Endothelial cell of umbilical vein (primary cell): ENCODE measurements at regions not wholly inside any gene's neighbourhood (a gene's known extent, or its start where the extent isn't known, plus 50 kb on each side); places are given as distances from the start of the nearest gene placed in this dataset.

Source experiments
- BruUV-seq: library from RNA; stranded (reverse); fragments of 400-500 nt; replicated peaks from 2 replicates; lab custom pipeline; 2021; lab: Mats Ljungman, UMichigan
- CTCF ChIA-PET: fragments of 300-600, 350-600 bp; sonication (Branson Sonifier 250); formaldehyde crosslinking; loops from one replicate; lab custom pipeline; 2021; ENCODE audit warnings: antibody characterized with exemption, inconsistent platforms; lab: Charles Lee
- POLR2A ChIA-PET: fragments of 300-600, 350-600 bp; sonication (Branson Sonifier 250); formaldehyde crosslinking; loops from one replicate; lab custom pipeline; 2021; ENCODE audit warnings: antibody characterized with exemption, inconsistent platforms; lab: Charles Lee
- DNase-seq: peaks from one replicate; pipeline ENCODE4 v3.0.0-alpha.2; 2011; ENCODE audit warnings: low read depth, low spot score
- FAIRE-seq: peaks from 2 replicates; lab custom pipeline; 2011; peaks lifted over from hg19 to GRCh38; lab: Jason Lieb, UNC
- H2AFZ ChIP-seq: 2 replicates; pipeline ENCODE4 v1.6.0; 2012; ENCODE audit warnings: low read depth, low read length, control low read depth, inconsistent platforms
- H3K27ac ChIP-seq: 2 replicates; pipeline ENCODE4 v1.5.1; 2011; ENCODE audit warnings: low read depth, mild to moderate bottlenecking, control low read depth, low read length, moderate library complexity; ENCODE audit not compliant: insufficient read depth
- H3K27me3 ChIP-seq, 2 experiments: 2 replicates each; pipeline versions ENCODE4 v1.6.0 to v1.6.1; 2011; ENCODE audit warnings: low read length in 2 of 2, mixed read lengths in 1 of 2; ENCODE audit not compliant: control insufficient read depth in 2 of 2, insufficient read depth in 2 of 2
- H3K36me3 ChIP-seq, 2 experiments: 2 replicates in 1 of 2; 3 replicates in 1 of 2; pipeline ENCODE4 v1.5.1; 2011; ENCODE audit warnings: low read length in 2 of 2, mild to moderate bottlenecking in 1 of 2, moderate library complexity in 1 of 2; ENCODE audit not compliant: control insufficient read depth in 2 of 2, insufficient read depth in 2 of 2; ENCODE audit errors: extremely low read depth in 1 of 2
- H3K4me1 ChIP-seq: 3 replicates; pipeline ENCODE4 v1.5.1; 2011; ENCODE audit warnings: mild to moderate bottlenecking, low read length; ENCODE audit not compliant: control insufficient read depth, insufficient read depth; ENCODE audit errors: extremely low read depth
- H3K4me2 ChIP-seq: 2 replicates; pipeline ENCODE4 v1.6.1; 2011; ENCODE audit warnings: low read length, control low read depth, mixed read lengths; ENCODE audit not compliant: insufficient read depth
- H3K4me3 ChIP-seq, 3 experiments: fragments of 200-600 bp in 1 of 3; sonication (generic), shearing (Covaris generic) in 1 of 3; replicated peaks in 1 of 3; 2 replicates each; pipeline ENCODE4 v1.5.1; 2011 to 2016; ENCODE audit warnings: control low read depth in 3 of 3, low read length in 3 of 3, mild to moderate bottlenecking in 2 of 3, inconsistent platforms in 1 of 3, low read depth in 1 of 3, moderate library complexity in 1 of 3; ENCODE audit not compliant: insufficient read depth in 1 of 3
- H3K79me2 ChIP-seq: 2 replicates; pipeline ENCODE4 v1.6.0; 2012; ENCODE audit warnings: low read length, inconsistent platforms; ENCODE audit not compliant: control insufficient read depth, insufficient read depth
- H3K9ac ChIP-seq: replicated peaks from 2 replicates; pipeline ENCODE3; 2011; ENCODE audit warnings: low read length, control low read depth; ENCODE audit not compliant: insufficient read depth; ENCODE audit errors: extremely low read depth
- H3K9me1 ChIP-seq: replicated peaks from 3 replicates; pipeline ENCODE4 v1.6.0; 2011; ENCODE audit warnings: mild to moderate bottlenecking, low read length; ENCODE audit not compliant: control insufficient read depth, insufficient read depth; ENCODE audit errors: extremely low read depth
- H3K9me3 ChIP-seq: replicated peaks from 2 replicates; pipeline ENCODE4 v1.5.1; 2012; ENCODE audit warnings: low read length, inconsistent platforms; ENCODE audit not compliant: control insufficient read depth, insufficient read depth
- H4K20me1 ChIP-seq: replicated peaks from 2 replicates; pipeline ENCODE3; 2011; ENCODE audit warnings: mild to moderate bottlenecking, low read length; ENCODE audit not compliant: control insufficient read depth, insufficient read depth; ENCODE audit errors: extremely low read depth
- EZH2 ChIP-seq: IDR thresholded peaks from 2 replicates; pipeline ENCODE4 v1.6.1; 2012; ENCODE audit warnings: borderline replicate concordance, low read depth, mild to moderate bottlenecking, moderate library complexity, low read length, inconsistent platforms; ENCODE audit not compliant: severe bottlenecking
- FOS ChIP-seq: IDR thresholded peaks from 2 replicates; pipeline ENCODE4 v1.6.1; 2011; ENCODE audit warnings: mild to moderate bottlenecking, low read length, moderate library complexity, borderline replicate concordance; ENCODE audit not compliant: insufficient read depth
- GATA2 ChIP-seq: IDR thresholded peaks from 2 replicates; pipeline ENCODE4 v1.7.0; 2011; ENCODE audit warnings: low read depth, mild to moderate bottlenecking, moderate library complexity, mixed read lengths, low read length; ENCODE audit not compliant: insufficient read length, insufficient read depth
- JUN ChIP-seq: IDR thresholded peaks from 2 replicates; pipeline ENCODE4 v1.6.1; 2011; ENCODE audit warnings: borderline replicate concordance, low read depth; ENCODE audit not compliant: insufficient read length, insufficient read depth
- MYC ChIP-seq: IDR thresholded peaks from one replicate; pipeline ENCODE4 v1.6.1; 2011; ENCODE audit warnings: mild to moderate bottlenecking, low read depth, low read length
- POLR2A ChIP-seq: IDR thresholded peaks from 2 replicates; pipeline ENCODE4 v1.6.1; 2012; ENCODE audit warnings: low read depth, mild to moderate bottlenecking, control low read depth, low read length
- POLR2AphosphoS5 ChIP-seq: IDR thresholded peaks from 2 replicates; pipeline ENCODE4 v1.6.1; 2012; ENCODE audit warnings: low read depth, mild to moderate bottlenecking, control low read depth, low read length, moderate library complexity; ENCODE audit not compliant: insufficient read depth
- dilution Hi-C: fragments of 300-500 bp; cut with MboI; formaldehyde crosslinking; loops from one replicate; pipeline ENCODE4 v1.15.0; 2019; ENCODE audit warnings: low sequenced_read_pairs; ENCODE audit not compliant: extremely low pct_ligation_motif_present
- intact Hi-C: fragments of 100-400 bp; cut with micrococcal nuclease; formaldehyde crosslinking; loops from one replicate; pipeline ENCODE4 v1.10.0; 2022
- TF ChIP-seq, protein P1 (sequence below), 2 donors: IDR thresholded peaks; 1 replicate in 1 of 2; 2 replicates in 1 of 2; pipeline ENCODE4 v1.5.1; 2011; ENCODE audit warnings: low read length in 2 of 2, mild to moderate bottlenecking in 2 of 2, moderate library complexity in 2 of 2, control low read depth in 1 of 2, inconsistent platforms in 1 of 2, low read depth in 1 of 2; ENCODE audit not compliant: insufficient read depth in 1 of 2; ENCODE audit errors: extremely low read depth in 1 of 2
- TF ChIP-seq, protein P2 (sequence below): IDR thresholded peaks from 2 replicates; pipeline ENCODE4 v1.6.1; 2011; ENCODE audit not compliant: insufficient read depth, insufficient read length

DNA sequence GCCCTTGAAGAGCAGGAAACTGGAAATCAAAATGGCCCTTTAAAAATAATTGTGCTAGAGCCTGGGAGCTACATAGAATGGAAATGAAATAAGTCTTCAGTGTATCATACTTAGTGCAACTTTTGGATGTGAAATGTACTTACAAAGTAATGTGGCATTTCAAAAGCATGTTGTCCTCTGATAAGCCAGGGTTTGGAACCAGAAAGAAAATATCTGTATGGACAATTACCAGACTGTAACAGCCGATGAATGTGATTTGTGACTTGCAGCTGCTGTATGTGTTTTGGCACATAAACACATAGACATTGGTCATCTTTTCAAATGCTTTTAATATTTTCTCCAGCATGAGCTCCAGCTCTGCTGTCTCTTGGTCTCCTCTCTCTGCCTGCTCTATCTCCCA, 546.4 kb downstream of the OMA1 start:
- no peak for TF ChIP-seq POLR2AphosphoS5
- no peak for TF ChIP-seq FOS
- no peak for TF ChIP-seq MYC
- no peak for TF ChIP-seq GATA2
- TF ChIP-seq, protein P1, sequence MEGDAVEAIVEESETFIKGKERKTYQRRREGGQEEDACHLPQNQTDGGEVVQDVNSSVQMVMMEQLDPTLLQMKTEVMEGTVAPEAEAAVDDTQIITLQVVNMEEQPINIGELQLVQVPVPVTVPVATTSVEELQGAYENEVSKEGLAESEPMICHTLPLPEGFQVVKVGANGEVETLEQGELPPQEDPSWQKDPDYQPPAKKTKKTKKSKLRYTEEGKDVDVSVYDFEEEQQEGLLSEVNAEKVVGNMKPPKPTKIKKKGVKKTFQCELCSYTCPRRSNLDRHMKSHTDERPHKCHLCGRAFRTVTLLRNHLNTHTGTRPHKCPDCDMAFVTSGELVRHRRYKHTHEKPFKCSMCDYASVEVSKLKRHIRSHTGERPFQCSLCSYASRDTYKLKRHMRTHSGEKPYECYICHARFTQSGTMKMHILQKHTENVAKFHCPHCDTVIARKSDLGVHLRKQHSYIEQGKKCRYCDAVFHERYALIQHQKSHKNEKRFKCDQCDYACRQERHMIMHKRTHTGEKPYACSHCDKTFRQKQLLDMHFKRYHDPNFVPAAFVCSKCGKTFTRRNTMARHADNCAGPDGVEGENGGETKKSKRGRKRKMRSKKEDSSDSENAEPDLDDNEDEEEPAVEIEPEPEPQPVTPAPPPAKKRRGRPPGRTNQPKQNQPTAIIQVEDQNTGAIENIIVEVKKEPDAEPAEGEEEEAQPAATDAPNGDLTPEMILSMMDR (IDR thresholded peaks at IDR 0.05; ENCODE audit: extremely low read depth in 1 of 2, insufficient read depth in 1 of 2, low read depth in 1 of 2, low read length in 2 of 2): no peak
- TF ChIP-seq, protein P2, sequence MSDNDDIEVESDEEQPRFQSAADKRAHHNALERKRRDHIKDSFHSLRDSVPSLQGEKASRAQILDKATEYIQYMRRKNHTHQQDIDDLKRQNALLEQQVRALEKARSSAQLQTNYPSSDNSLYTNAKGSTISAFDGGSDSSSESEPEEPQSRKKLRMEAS: no peak
- no peak for TF ChIP-seq EZH2
- TF ChIP-seq JUN: no peak
- TF ChIP-seq POLR2A: no peak
- no peaks in the 10 kb centered on the region for H3K9me1 ChIP-seq
- no peak overlapping the region for H2AFZ ChIP-seq
- no peaks in the 10 kb centered on the region for H3K4me1 ChIP-seq
- dilution Hi-C loops: no loop called here
- no peaks in the 10 kb centered on the region for H3K79me2 ChIP-seq
- no peaks in the 10 kb centered on the region for H3K27me3 ChIP-seq
- H3K27ac ChIP-seq: no peak overlapping the region
- no peaks in the 10 kb centered on the region for H4K20me1 ChIP-seq
- ChIA-PET CTCF (no interaction called here), POLR2A (no interaction called here)
- no peak for DNase-seq
- intact Hi-C loops: no loop called here
- no peak for FAIRE-seq
- H3K36me3 ChIP-seq: no peaks in the 10 kb centered on the region
- no peaks in the 10 kb centered on the region for H3K9me3 ChIP-seq
- no peak overlapping the region for H3K9ac ChIP-seq
- no peak overlapping the region for H3K4me3 ChIP-seq
- H3K4me2 ChIP-seq: no peak overlapping the region
- BruUV-seq: no TSS peak
